C4-2B (cell line): ENCODE measurements at regions not wholly inside any gene's neighbourhood (a gene's known extent, or its start where the extent isn't known, plus 50 kb on each side); places are given as distances from the start of the nearest gene placed in this dataset.

ENCODE experiments used
- H3K27ac ChIP-seq: fragments of 450-650 bp; 2 replicates; pipeline ENCODE4 v1.5.1; 2017
- CTCF ChIP-seq: fragments of 450-650 bp; conservative IDR thresholded peaks from 2 replicates; pipeline ENCODE4 v1.5.1; 2017; ENCODE audit warnings: mild to moderate bottlenecking
- ZFX ChIP-seq: fragments of 450-650 bp; IDR thresholded peaks from 2 replicates; pipeline ENCODE4 v1.6.1; 2017

- TF ChIP-seq ZFX: no peak
These were observed 768.2 kb downstream of the GALR1 start for GRCh38 chr18:78017869-78018268.

GRCh38 chr18:78021196-78021595 is 771.5 kb downstream of the GALR1 start:
- TF ChIP-seq CTCF (peak; percentile 24), ZFX (no peak)
- H3K27ac ChIP-seq: no peak overlapping the region

More at GRCh38 chr18:78017869-78018268, 768.2 kb downstream of the GALR1 start:
- no peak overlapping the region for H3K27ac ChIP-seq

GRCh38 chr18:78031589-78031988 is 781.9 kb downstream of the GALR1 start:
- H3K27ac ChIP-seq: no peak overlapping the region
- TF ChIP-seq ZFX: no peak
- TF ChIP-seq CTCF: no peak

- no peak for TF ChIP-seq CTCF
These were observed 782.3 kb downstream of the GALR1 start for GRCh38 chr18:78031991-78032390.

GRCh38 chr18:78032574-78032973 is 782.9 kb downstream of the GALR1 start:
- TF ChIP-seq ZFX (no peak), CTCF (no peak)
- no peak overlapping the region for H3K27ac ChIP-seq

More at GRCh38 chr18:78031991-78032390, 782.3 kb downstream of the GALR1 start:
- no peak overlapping the region for H3K27ac ChIP-seq

GRCh38 chr18:78034755-78035154 is 785.1 kb downstream of the GALR1 start:
- TF ChIP-seq ZFX (no peak), CTCF (no peak)

GRCh38 chr18:78041218-78041617 is 791.6 kb downstream of the GALR1 start:
- no peak overlapping the region for H3K27ac ChIP-seq
- TF ChIP-seq CTCF (no peak), ZFX (no peak)

More at GRCh38 chr18:78034755-78035154, 785.1 kb downstream of the GALR1 start:
- no peak overlapping the region for H3K27ac ChIP-seq

GRCh38 chr18:78046631-78047030 is 797.0 kb downstream of the GALR1 start:
- TF ChIP-seq ZFX (no peak), CTCF (no peak)
- H3K27ac ChIP-seq: no peak overlapping the region
